Testis (tissue), 2 donors: ENCODE measurements at regions not wholly inside any gene's neighbourhood (a gene's known extent, or its start where the extent isn't known, plus 50 kb on each side); places are given as distances from the start of the nearest gene placed in this dataset.
"Not testable (repeated sequence)": the region's sequence is repeated elsewhere in the genome, so short reads cannot be mapped to it uniquely, and the experiment has no call there.

Source experiments
- DNase-seq: peaks from one replicate; pipeline ENCODE4 v3.0.0-alpha.2; 2019
- H3K27ac ChIP-seq, 2 donors: fragments of 200-600 bp; sonication (generic); one replicate each; pipeline ENCODE4 v1.5.1; 2019
- H3K27me3 ChIP-seq: fragments of 200-600 bp; sonication (generic); one replicate; pipeline ENCODE4 v1.5.1; 2019
- H3K36me3 ChIP-seq: fragments of 200-600 bp; sonication (generic); one replicate; pipeline ENCODE4 v1.5.1; 2017; ENCODE audit warnings: low read depth; ENCODE audit errors: missing control alignments
- H3K4me1 ChIP-seq: fragments of 200-600 bp; sonication (generic); one replicate; pipeline ENCODE4 v1.5.1; 2019
- H3K4me3 ChIP-seq, 2 donors: fragments of 200-600 bp; sonication (generic); one replicate each; pipeline ENCODE4 v1.5.1; 2017 to 2019
- H3K9me3 ChIP-seq: fragments of 200-600 bp; sonication (generic); one replicate; pipeline ENCODE4 v1.5.1; 2017
- CTCF ChIP-seq, 3 experiments: fragments of 450-650 bp in 2 of 3; fragments of 200-600 bp in 1 of 3; sonication (generic) in 1 of 3; IDR thresholded peaks; one replicate each; pipeline ENCODE4 v1.5.1; 2016 to 2019; ENCODE audit warnings: antibody characterized with exemption in 3 of 3, mild to moderate bottlenecking in 2 of 3, moderate library complexity in 1 of 3
- POLR2A ChIP-seq: fragments of 450-650 bp; IDR thresholded peaks from one replicate; pipeline ENCODE4 v1.6.1; 2017; ENCODE audit warnings: antibody characterized with exemption, mild to moderate bottlenecking, moderate library complexity
- WGBS, 2 donors: methylation state at CpG; one replicate each; pipeline ENCODE4 v1.1.5; 2018; 5-methylcytosine and 5-hydroxymethylcytosine counted together
- intact Hi-C: fragments of 100-400 bp; cut with DNase I; formaldehyde crosslinking; loops from one replicate; pipeline ENCODE4 v1.15.1; 2023; ENCODE audit warnings: low total_unique reads

GRCh38 chr5:162274679-162275078 is 207.1 kb downstream of the GABRG2 start:
- no peaks in the 10 kb centered on the region for H3K36me3 ChIP-seq
- no peaks in the 10 kb centered on the region for H3K9me3 ChIP-seq
- no peaks in the 10 kb centered on the region for H3K27me3 ChIP-seq
- no peak overlapping the region for H3K4me3 ChIP-seq
- TF ChIP-seq CTCF (IDR thresholded peaks at IDR 0.05) (no peak), POLR2A (no peak)
- intact Hi-C loops, result no loop called here
- H3K27ac ChIP-seq, result no peak overlapping the region
- H3K4me1 ChIP-seq, result no peaks in the 10 kb centered on the region
- no peak for DNase-seq

DNA sequence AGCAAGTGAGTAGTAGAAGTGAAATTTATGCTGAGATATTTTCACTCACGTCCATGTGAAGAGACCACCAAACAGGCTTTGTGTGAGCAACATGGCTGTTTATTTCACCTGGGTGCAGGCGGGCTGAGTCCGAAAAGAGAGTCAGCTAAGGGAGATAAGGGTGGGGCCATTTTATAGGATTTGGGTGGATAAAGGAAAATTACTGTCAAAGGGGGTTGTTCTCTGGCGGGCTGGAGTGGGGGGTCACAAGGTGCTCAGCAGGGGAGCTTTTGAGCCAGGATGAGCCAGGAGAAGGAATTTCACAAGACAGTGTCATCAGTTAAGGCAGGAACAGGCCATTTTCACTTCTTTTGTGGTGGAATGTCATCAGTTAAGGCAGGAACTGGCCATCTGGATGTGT is 207.8 kb downstream of the GABRG2 start:
- H3K4me1 ChIP-seq, H3K9me3 ChIP-seq, H3K27ac ChIP-seq, H3K27me3 ChIP-seq, H3K36me3 ChIP-seq, DNase-seq, intact Hi-C loops, H3K4me3 ChIP-seq: not testable (repeated sequence)
- WGBS, 2 donors, result 82% methylated on average over 4 of the region's 4 CpGs

DNA sequence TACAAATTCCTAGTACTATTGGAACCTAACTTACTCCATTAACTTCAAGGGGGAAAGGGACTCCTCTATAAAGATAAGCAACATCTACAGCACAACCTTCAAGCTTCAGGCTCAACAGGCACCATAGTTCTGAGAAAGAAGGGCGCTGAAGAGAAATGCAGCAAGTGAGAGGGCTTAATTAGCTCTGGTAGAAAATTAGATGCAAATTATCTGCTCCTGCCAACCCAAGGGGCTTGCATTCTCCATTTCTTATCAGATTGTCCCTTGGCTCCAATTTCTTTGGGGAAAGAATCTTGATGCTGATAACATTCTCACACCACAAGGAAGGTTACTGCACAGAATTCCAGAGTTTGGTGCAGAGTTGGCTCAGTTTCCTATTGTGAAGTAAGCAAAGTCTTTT is 214.6 kb downstream of the GABRG2 start:
- Histone ChIP-seq H3K36me3 (no peaks in the 10 kb centered on the region), H3K27ac (no peak overlapping the region), H3K4me1 (no peaks in the 10 kb centered on the region), H3K4me3 (no peak overlapping the region), H3K9me3 (no peaks in the 10 kb centered on the region), H3K27me3 (no peaks in the 10 kb centered on the region)
- no peak for DNase-seq
- WGBS, 2 donors, result 86 to 93% methylated on average over 1 of the region's 1 CpG
- TF ChIP-seq POLR2A (no peak), CTCF (IDR thresholded peaks at IDR 0.05) (no peak)
- intact Hi-C loops, result no loop called here

DNA sequence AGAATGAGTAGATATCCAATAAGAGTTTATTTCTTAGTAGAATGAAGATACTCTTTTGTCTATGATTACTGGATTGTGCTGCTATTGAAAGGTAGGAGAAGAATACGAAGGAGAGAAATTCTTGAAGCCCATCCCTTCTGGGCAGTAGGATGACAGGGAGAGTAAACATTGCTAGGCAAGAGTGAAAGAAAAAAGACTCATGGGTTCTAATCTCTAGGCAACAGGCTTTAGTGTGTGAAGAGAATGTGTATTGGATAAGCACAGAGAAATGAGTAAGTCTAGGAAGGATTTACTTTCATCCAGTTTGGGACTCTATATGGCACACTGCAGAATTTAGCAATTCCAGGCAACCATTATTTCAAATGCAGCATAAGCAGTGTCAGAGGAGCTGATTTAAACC is 216.0 kb downstream of the GABRG2 start:
- H3K9me3 ChIP-seq, result no peaks in the 10 kb centered on the region
- intact Hi-C loops, result no loop called here
- no peak for DNase-seq
- TF ChIP-seq CTCF (IDR thresholded peaks at IDR 0.05) (no peak), POLR2A (no peak)
- H3K27me3 ChIP-seq, result no peaks in the 10 kb centered on the region
- H3K27ac ChIP-seq, result no peak overlapping the region
- no peaks in the 10 kb centered on the region for H3K4me1 ChIP-seq
- no peaks in the 10 kb centered on the region for H3K36me3 ChIP-seq
- no peak overlapping the region for H3K4me3 ChIP-seq
- WGBS, 2 donors, result 89 to 93% methylated on average over 1 of the region's 1 CpG

DNA sequence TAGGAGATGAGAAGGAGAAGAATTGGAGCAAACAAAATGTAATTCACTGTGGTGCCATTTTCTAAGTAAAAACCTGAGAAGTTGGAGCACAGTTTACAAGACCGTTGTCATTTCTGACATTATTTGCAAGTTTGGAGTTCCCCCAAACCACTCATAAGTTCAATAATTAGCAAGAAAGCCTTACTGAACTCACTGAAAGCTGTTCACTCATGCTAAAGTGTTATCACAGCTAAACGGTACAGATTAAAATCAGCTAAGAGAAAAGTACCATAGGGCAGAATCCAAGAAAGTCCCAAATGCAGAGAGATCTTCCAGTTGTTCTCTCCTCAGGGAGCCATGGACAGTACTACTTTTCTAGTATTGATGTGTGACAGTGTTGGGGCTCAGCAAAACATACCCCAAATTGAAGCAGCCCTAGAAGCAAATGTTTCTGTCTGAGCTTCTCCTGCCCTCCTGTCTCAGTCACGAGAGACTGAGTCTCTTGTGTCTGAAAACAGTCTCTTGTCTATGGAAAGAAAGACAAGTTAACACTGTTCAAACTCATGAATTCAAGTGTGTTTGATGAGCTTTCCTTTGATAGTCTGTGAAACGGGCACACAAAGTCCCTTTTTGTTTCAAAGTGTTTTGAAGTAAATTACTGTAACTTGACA is 221.2 kb downstream of the GABRG2 start:
- Histone ChIP-seq H3K9me3 (no peaks in the 10 kb centered on the region), H3K4me3 (no peak overlapping the region), H3K4me1 (no peaks in the 10 kb centered on the region), H3K27ac (no peak overlapping the region), H3K27me3 (no peaks in the 10 kb centered on the region), H3K36me3 (no peaks in the 10 kb centered on the region)
- 47 to 51% methylated on average over 4 of the region's 4 CpGs for WGBS, 2 donors
- TF ChIP-seq CTCF (IDR thresholded peaks at IDR 0.05), result no peak
- TF ChIP-seq POLR2A, result no peak
- no peak for DNase-seq
- intact Hi-C loops, result no loop called here
